Caco-2 (cell line): ENCODE measurements at regions not wholly inside any gene's neighbourhood (a gene's known extent, or its start where the extent isn't known, plus 50 kb on each side); places are given as distances from the start of the nearest gene placed in this dataset.
"Not testable (repeated sequence)": the region's sequence is repeated elsewhere in the genome, so short reads cannot be mapped to it uniquely, and the experiment has no call there.

ENCODE experiments used
- BruUV-seq: library from RNA; stranded (reverse); fragments of 400-500 nt; replicated peaks from 2 replicates; lab custom pipeline; 2021; lab: Mats Ljungman, UMichigan
- CTCF ChIA-PET: fragments of 300-600 bp; sonication (Branson Sonifier 250); formaldehyde crosslinking; loops from one replicate; lab custom pipeline; 2022; ENCODE audit warnings: antibody characterized with exemption; lab: Charles Lee
- POLR2A ChIA-PET: fragments of 300-600 bp; sonication (Branson Sonifier 250); formaldehyde crosslinking; loops from one replicate; lab custom pipeline; 2022; ENCODE audit warnings: antibody characterized with exemption; lab: Charles Lee
- DNase-seq, 2 experiments: peaks; one replicate each; pipeline versions ENCODE4 v3.0.0 to v3.0.0-alpha.2; 2020 to 2022
- H3K27me3 ChIP-seq: replicated peaks from 2 replicates; pipeline ENCODE4 v1.6.0; 2011; ENCODE audit warnings: low read length; ENCODE audit not compliant: control insufficient read depth, insufficient read depth
- H3K36me3 ChIP-seq: 2 replicates; pipeline ENCODE4 v1.5.1; 2011; ENCODE audit warnings: low read length; ENCODE audit not compliant: control insufficient read depth, insufficient read depth
- H3K4me1 ChIP-seq: fragments of 250-450 bp; sonication (Bioruptor Pico); 2 replicates; pipeline ENCODE4 v1.5.1; 2020; ENCODE audit warnings: mild to moderate bottlenecking
- H3K4me3 ChIP-seq: 2 replicates; pipeline ENCODE4 v1.5.1; 2011; ENCODE audit warnings: low read depth, mild to moderate bottlenecking, control low read depth, low read length
- H3K9me3 ChIP-seq: fragments of 250-450 bp; sonication (Bioruptor Pico); 2 replicates; pipeline ENCODE4 v1.5.1; 2020; ENCODE audit warnings: mild to moderate bottlenecking, moderate library complexity
- H3K27ac Mint-ChIP-seq: one replicate; pipeline ENCODE4 v1.8.0; 2022; ENCODE audit warnings: mixed read lengths; ENCODE audit not compliant: unreplicated experiment
- H3K27me3 Mint-ChIP-seq: one replicate; pipeline ENCODE4 v1.8.0; 2022; ENCODE audit warnings: mixed read lengths; ENCODE audit not compliant: insufficient read depth, unreplicated experiment
- H3K36me3 Mint-ChIP-seq: one replicate; pipeline ENCODE4 v1.8.0; 2022; ENCODE audit warnings: mild to moderate bottlenecking, mixed read lengths; ENCODE audit not compliant: insufficient read depth, unreplicated experiment
- H3K4me1 Mint-ChIP-seq: one replicate; pipeline ENCODE4 v1.8.0; 2022; ENCODE audit warnings: low read depth, mixed read lengths; ENCODE audit not compliant: unreplicated experiment
- H3K4me3 Mint-ChIP-seq: one replicate; pipeline ENCODE4 v1.8.0; 2022; ENCODE audit warnings: mild to moderate bottlenecking, moderate library complexity, mixed read lengths; ENCODE audit not compliant: unreplicated experiment
- H3K9me3 Mint-ChIP-seq: one replicate; pipeline ENCODE4 v1.8.0; 2022; ENCODE audit warnings: mixed read lengths; ENCODE audit not compliant: unreplicated experiment
- intact Hi-C: fragments of 100-400 bp; cut with micrococcal nuclease; formaldehyde crosslinking; loops from one replicate; pipeline ENCODE4 v1.10.0; 2022; ENCODE audit not compliant: unreplicated experiment
- TF ChIP-seq, protein P1 (sequence below), 2 experiments: fragments of 200-600 bp in 1 of 2; IDR thresholded peaks; 1 replicate in 1 of 2; 2 replicates in 1 of 2; pipeline versions ENCODE4 v1.5.1 to v1.8.0; 2011 to 2022; ENCODE audit warnings: antibody characterized with exemption in 1 of 2, control low read depth in 1 of 2, inconsistent platforms in 1 of 2, low read depth in 1 of 2, low read length in 1 of 2, mild to moderate bottlenecking in 1 of 2, moderate library complexity in 1 of 2; ENCODE audit not compliant: insufficient read depth in 1 of 2, severe bottlenecking in 1 of 2, unreplicated experiment in 1 of 2

DNA sequence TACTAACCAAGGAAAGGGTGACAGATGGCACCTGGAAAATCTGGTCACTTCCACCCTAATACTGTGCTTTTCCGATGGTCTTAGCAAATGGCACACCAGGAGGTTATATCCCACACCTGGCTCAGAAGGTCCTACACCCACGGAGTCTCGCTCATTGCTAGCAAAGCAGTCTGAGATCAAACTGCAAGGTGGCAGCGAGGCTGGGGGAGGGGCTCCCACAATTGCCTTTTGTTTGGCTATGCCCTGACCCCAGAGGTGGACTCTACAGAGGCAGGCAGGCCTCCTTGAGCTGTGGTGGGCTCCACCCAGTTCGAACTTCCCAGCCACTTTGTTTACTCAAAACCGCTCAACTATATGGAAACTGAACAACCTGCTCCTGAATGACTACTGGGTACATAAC, 50.3 kb upstream of the UGT2B15 start:
- H3K4me3 ChIP-seq, H3K36me3 ChIP-seq, POLR2A ChIA-PET, H3K27me3 ChIP-seq, H3K27ac Mint-ChIP-seq, CTCF ChIA-PET, H3K9me3 ChIP-seq, BruUV-seq, intact Hi-C loops, H3K4me3 Mint-ChIP-seq, H3K4me1 ChIP-seq, DNase-seq, H3K36me3 Mint-ChIP-seq, H3K4me1 Mint-ChIP-seq, H3K27me3 Mint-ChIP-seq: not testable (repeated sequence)
- peaks cover 40% of the 10 kb centered on the region for H3K9me3 Mint-ChIP-seq

DNA sequence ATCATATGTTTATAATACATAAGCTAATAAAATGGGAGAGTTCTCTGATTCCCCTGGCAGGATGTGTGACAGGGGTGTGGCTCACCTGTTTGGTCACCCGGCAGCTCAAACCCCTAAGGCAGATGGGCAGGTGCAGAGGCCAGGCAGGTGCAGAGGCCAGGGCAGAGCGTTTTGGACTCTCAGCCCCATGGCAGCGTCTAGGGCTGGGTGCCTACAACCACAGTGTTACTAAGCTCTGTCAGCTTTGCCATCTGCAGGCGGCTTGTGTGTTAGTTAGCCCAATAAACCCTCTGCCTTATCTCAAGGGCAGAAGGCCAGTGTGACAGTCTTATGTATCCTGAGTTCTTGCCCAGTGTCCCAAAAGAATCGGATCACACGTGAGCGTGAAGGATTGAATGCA, 54.0 kb upstream of the UGT2B15 start:
- no peaks in the 10 kb centered on the region for H3K4me1 Mint-ChIP-seq
- H3K27ac Mint-ChIP-seq: no peak overlapping the region
- intact Hi-C loops: no loop called here
- Histone ChIP-seq H3K36me3 (no peaks in the 10 kb centered on the region), H3K27me3 (no peaks in the 10 kb centered on the region), H3K4me3 (no peak overlapping the region), H3K9me3 (peaks cover 5% of the 10 kb centered on the region), H3K4me1 (no peaks in the 10 kb centered on the region)
- H3K36me3 Mint-ChIP-seq: peaks cover 2% of the 10 kb centered on the region
- no peak overlapping the region for H3K4me3 Mint-ChIP-seq
- TF ChIP-seq, protein P1, sequence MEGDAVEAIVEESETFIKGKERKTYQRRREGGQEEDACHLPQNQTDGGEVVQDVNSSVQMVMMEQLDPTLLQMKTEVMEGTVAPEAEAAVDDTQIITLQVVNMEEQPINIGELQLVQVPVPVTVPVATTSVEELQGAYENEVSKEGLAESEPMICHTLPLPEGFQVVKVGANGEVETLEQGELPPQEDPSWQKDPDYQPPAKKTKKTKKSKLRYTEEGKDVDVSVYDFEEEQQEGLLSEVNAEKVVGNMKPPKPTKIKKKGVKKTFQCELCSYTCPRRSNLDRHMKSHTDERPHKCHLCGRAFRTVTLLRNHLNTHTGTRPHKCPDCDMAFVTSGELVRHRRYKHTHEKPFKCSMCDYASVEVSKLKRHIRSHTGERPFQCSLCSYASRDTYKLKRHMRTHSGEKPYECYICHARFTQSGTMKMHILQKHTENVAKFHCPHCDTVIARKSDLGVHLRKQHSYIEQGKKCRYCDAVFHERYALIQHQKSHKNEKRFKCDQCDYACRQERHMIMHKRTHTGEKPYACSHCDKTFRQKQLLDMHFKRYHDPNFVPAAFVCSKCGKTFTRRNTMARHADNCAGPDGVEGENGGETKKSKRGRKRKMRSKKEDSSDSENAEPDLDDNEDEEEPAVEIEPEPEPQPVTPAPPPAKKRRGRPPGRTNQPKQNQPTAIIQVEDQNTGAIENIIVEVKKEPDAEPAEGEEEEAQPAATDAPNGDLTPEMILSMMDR (IDR thresholded peaks at IDR 0.05; ENCODE audit: insufficient read depth in 1 of 2, low read depth in 1 of 2, low read length in 1 of 2, severe bottlenecking in 1 of 2, unreplicated experiment in 1 of 2): no peak
- POLR2A ChIA-PET: no interaction called here
- no peaks in the 10 kb centered on the region for H3K27me3 Mint-ChIP-seq
- CTCF ChIA-PET: no interaction called here
- BruUV-seq: no TSS peak
- DNase-seq: no peak
- peaks cover 51% of the 10 kb centered on the region for H3K9me3 Mint-ChIP-seq

DNA sequence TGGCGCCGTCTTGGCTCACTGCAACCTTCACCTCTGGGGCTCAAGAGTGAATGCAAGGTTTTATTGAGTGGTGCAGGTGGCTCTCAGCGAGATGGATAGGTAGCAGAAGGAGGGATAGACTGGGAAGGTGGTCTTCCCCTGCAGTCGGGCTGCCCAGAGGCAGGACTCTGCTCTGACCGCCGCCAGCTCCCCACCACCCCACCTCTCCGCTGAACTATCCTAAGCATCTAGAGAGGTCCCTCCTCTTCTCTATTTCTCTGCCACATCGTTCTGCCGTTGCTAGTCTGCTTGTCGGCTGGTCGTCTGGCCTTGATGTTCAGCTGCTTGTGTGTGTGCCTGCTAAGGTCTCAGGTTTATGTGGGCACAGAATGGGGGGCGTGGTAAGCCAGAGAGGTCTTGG, 54.5 kb upstream of the UGT2B15 start:
- no peaks in the 10 kb centered on the region for H3K4me1 Mint-ChIP-seq
- CTCF ChIA-PET: no interaction called here
- no peak overlapping the region for H3K4me3 ChIP-seq
- BruUV-seq: no TSS peak
- no peaks in the 10 kb centered on the region for H3K27me3 ChIP-seq
- POLR2A ChIA-PET: no interaction called here
- H3K27me3 Mint-ChIP-seq: no peaks in the 10 kb centered on the region
- no peaks in the 10 kb centered on the region for H3K36me3 ChIP-seq
- peaks cover 10% of the 10 kb centered on the region for H3K9me3 ChIP-seq
- peaks cover 7% of the 10 kb centered on the region for H3K36me3 Mint-ChIP-seq
- DNase-seq: no peak
- H3K4me3 Mint-ChIP-seq: no peak overlapping the region
- no peak overlapping the region for H3K27ac Mint-ChIP-seq
- no peaks in the 10 kb centered on the region for H3K4me1 ChIP-seq
- intact Hi-C loops: no loop called here
- TF ChIP-seq, protein P1 (IDR thresholded peaks at IDR 0.05; ENCODE audit: insufficient read depth in 1 of 2, low read depth in 1 of 2, low read length in 1 of 2, severe bottlenecking in 1 of 2, unreplicated experiment in 1 of 2): no peak
- peaks cover 51% of the 10 kb centered on the region for H3K9me3 Mint-ChIP-seq
